H7 (cell line): ENCODE measurements at regions not wholly inside any gene's neighbourhood (a gene's known extent, or its start where the extent isn't known, plus 50 kb on each side); places are given as distances from the start of the nearest gene placed in this dataset.
A peak's percentile ranks its signal among the peaks of the same experiment; 100 is the strongest.
"Not testable (repeated sequence)": the region's sequence is repeated elsewhere in the genome, so short reads cannot be mapped to it uniquely, and the experiment has no call there.

Source experiments
- DNase-seq: peaks from one replicate; pipeline ENCODE4 v3.0.0; 2012
- H3K27me3 ChIP-seq: 2 replicates; pipeline ENCODE4 v1.6.0; 2011; ENCODE audit warnings: mild to moderate bottlenecking, low read length; ENCODE audit not compliant: control insufficient read depth, insufficient read depth
- H3K36me3 ChIP-seq: replicated peaks from 2 replicates; pipeline ENCODE4 v1.5.1; 2011; ENCODE audit warnings: low read length; ENCODE audit not compliant: control insufficient read depth, insufficient read depth
- H3K4me3 ChIP-seq: 2 replicates; pipeline ENCODE4 v1.5.1; 2011; ENCODE audit warnings: low read depth, mild to moderate bottlenecking, control low read depth, low read length, moderate library complexity; ENCODE audit not compliant: insufficient read depth

GRCh38 chr17:51474764-51475163 is 214.4 kb downstream of the UTP18 start:
- no peaks in the 10 kb centered on the region for H3K27me3 ChIP-seq
- DNase-seq, result no peak
- no peak overlapping the region for H3K4me3 ChIP-seq

GRCh38 chr17:51475730-51476129 is 215.4 kb downstream of the UTP18 start:
- Histone ChIP-seq H3K27me3 (no peaks in the 10 kb centered on the region), H3K36me3 (no peaks in the 10 kb centered on the region), H3K4me3 (no peak overlapping the region)
- no peak for DNase-seq

More at GRCh38 chr17:51474764-51475163, 214.4 kb downstream of the UTP18 start:
- no peaks in the 10 kb centered on the region for H3K36me3 ChIP-seq

- Histone ChIP-seq H3K27me3 (no peaks in the 10 kb centered on the region), H3K36me3 (no peaks in the 10 kb centered on the region), H3K4me3 (no peak overlapping the region)
- no peak for DNase-seq
These were observed 219.0 kb downstream of the UTP18 start for GRCh38 chr17:51479303-51479702.

- Histone ChIP-seq H3K27me3 (no peaks in the 10 kb centered on the region), H3K4me3 (no peak overlapping the region), H3K36me3 (no peaks in the 10 kb centered on the region)
- no peak for DNase-seq
These were observed 221.0 kb downstream of the UTP18 start for GRCh38 chr17:51481370-51481769.

GRCh38 chr17:51482248-51482647 is 221.9 kb downstream of the UTP18 start:
- H3K36me3 ChIP-seq, DNase-seq, H3K4me3 ChIP-seq, H3K27me3 ChIP-seq: not testable (repeated sequence)

DNA sequence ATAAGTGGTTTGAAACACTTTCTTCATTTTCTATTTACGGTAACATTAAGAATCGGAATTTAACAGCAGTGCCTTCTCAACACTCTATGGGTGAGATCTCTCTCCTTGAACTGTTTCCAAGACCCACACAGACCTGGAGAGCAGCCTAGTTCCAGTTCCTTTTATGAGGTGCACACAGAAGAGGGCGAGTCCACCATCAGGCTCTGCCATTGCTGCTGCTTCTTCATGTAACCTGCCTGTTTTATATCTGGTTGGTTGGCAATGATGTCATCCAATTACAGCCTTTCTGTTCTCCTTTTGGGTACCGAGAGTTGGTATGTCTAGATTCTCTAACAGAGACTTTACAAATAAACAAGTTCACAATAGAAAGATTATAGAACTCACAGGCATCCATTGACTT is 225.7 kb downstream of the UTP18 start:
- Histone ChIP-seq H3K27me3 (no peaks in the 10 kb centered on the region), H3K4me3 (no peak overlapping the region), H3K36me3 (no peaks in the 10 kb centered on the region)
- DNase-seq, result no peak

DNA sequence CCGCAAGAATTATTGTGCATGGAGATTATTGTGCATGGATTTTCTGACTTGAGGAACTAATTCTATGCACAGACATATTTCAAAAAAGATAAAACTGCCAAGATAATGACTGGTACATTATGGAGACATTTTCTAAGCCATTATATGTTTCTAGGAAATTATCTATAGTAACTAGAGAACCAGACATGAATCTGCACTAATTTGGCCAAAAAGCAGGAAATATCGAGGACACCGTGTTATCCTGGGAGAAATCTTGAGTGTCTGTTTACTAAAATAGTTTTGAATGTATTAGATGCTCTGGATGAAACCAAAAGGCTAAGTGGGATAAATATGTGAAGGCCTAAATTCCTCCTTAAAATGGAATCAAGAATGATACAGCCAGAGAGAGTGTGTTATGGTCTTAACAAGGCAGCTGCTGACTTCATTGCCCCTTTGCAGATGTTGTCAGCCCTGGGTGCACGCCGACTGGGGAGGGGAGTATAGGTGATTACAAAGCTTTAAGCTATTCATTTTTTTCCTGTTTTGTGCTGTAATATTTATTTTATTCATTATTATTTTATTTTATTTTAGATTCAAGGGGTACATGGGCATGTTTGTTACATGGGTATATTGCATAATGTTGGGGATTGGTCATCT is 226.7 kb downstream of the UTP18 start:
- Histone ChIP-seq H3K27me3 (no peaks in the 10 kb centered on the region), H3K4me3 (no peak overlapping the region), H3K36me3 (no peaks in the 10 kb centered on the region)
- no peak for DNase-seq

- DNase-seq, result peak; percentile 51
- Histone ChIP-seq H3K27me3 (no peaks in the 10 kb centered on the region), H3K4me3 (no peak overlapping the region), H3K36me3 (no peaks in the 10 kb centered on the region)
These were observed 227.6 kb downstream of the UTP18 start for GRCh38 chr17:51487947-51488346.

DNA sequence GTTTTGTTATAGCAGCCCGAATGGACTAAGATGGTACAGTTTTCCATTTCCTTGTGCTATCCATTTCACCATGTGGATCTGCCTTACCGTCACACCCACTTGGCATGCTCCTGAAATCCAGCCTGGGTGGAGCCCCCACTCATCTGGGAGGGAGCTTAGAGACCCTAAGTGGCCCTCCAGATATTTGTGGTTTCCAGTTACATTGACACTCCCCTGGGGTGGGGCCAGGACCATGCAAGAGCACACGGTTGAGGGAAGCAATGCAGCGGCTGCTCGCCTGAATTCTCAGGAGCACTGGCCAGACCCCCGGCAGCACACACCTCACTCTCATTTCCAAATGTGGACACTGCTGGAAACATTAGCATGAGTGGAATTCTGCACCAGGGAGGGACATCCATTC is 231.1 kb downstream of the UTP18 start:
- no peak for DNase-seq
- no peak overlapping the region for H3K4me3 ChIP-seq
- H3K36me3 ChIP-seq, result no peaks in the 10 kb centered on the region
- H3K27me3 ChIP-seq, result no peaks in the 10 kb centered on the region

- Histone ChIP-seq H3K27me3 (no peaks in the 10 kb centered on the region), H3K4me3 (no peak overlapping the region), H3K36me3 (no peaks in the 10 kb centered on the region)
- no peak for DNase-seq
These were observed 232.9 kb downstream of the UTP18 start for GRCh38 chr17:51493206-51493605.

DNA sequence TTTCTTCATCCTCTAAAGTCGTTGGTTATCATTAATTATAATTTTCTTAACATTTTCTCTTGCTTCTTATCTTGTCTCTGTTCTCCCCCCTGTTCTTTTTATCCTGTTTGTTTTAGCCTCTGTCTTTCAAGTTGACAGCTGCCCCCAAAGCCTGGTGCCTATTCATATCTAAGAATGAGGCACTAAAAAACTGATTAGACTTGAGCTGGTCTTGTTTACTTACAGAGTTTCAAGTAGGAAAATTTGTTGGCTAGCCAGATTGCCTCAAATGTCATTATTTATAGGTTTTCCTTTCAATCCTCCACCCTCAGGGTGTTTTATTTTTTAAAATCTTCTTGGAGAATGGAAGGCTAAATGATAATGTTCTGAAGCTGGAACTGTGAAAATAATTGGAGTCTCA is 236.0 kb downstream of the UTP18 start:
- no peaks in the 10 kb centered on the region for H3K27me3 ChIP-seq
- DNase-seq, result no peak
- H3K36me3 ChIP-seq, result no peaks in the 10 kb centered on the region
- H3K4me3 ChIP-seq, result no peak overlapping the region

GRCh38 chr17:51499897-51500296 is 239.6 kb downstream of the UTP18 start:
- no peak overlapping the region for H3K4me3 ChIP-seq
- H3K27me3 ChIP-seq, result no peaks in the 10 kb centered on the region
- DNase-seq, result no peak
- H3K36me3 ChIP-seq, result no peaks in the 10 kb centered on the region

- no peak for DNase-seq
- Histone ChIP-seq H3K4me3 (no peak overlapping the region), H3K27me3 (no peaks in the 10 kb centered on the region), H3K36me3 (no peaks in the 10 kb centered on the region)
These were observed 240.1 kb downstream of the UTP18 start for GRCh38 chr17:51500454-51500853.

- Histone ChIP-seq H3K27me3 (no peaks in the 10 kb centered on the region), H3K4me3 (no peak overlapping the region), H3K36me3 (no peaks in the 10 kb centered on the region)
- DNase-seq, result no peak
These were observed 245.1 kb downstream of the UTP18 start for GRCh38 chr17:51505450-51505849.

- Histone ChIP-seq H3K36me3 (no peaks in the 10 kb centered on the region), H3K4me3 (no peak overlapping the region), H3K27me3 (no peaks in the 10 kb centered on the region)
- DNase-seq, result no peak
These were observed 247.1 kb downstream of the UTP18 start for GRCh38 chr17:51507444-51507843.

- H3K27me3 ChIP-seq, result no peaks in the 10 kb centered on the region
- no peaks in the 10 kb centered on the region for H3K36me3 ChIP-seq
- no peak overlapping the region for H3K4me3 ChIP-seq
- no peak for DNase-seq
These were observed 247.7 kb downstream of the UTP18 start for GRCh38 chr17:51508048-51508447.
